ENCODE measurements at regions not wholly inside any gene's neighbourhood (a gene's known extent, or its start where the extent isn't known, plus 50 kb on each side); places are given as distances from the start of the nearest gene placed in this dataset.

GRCh38 chr22:22825213-22825593 lies 62.4 kb upstream of the IGLL5 start:
- no peak for DNase-seq

GRCh38 chr22:22827187-22827939 lies 60.3 kb upstream of the IGLL5 start:
- no peak for DNase-seq

GRCh38 chr22:22830193-22830592 lies 57.4 kb upstream of the IGLL5 start:
- no peak for DNase-seq

- DNase-seq, result no peak
Measured at GRCh38 chr22:22830957-22831688, 56.5 kb upstream of the IGLL5 start.

- DNase-seq, result no peak
Measured at GRCh38 chr22:22833059-22833458, 54.6 kb upstream of the IGLL5 start.

GRCh38 chr22:22833488-22833887 lies 54.1 kb upstream of the IGLL5 start:
- no peak for DNase-seq

- DNase-seq, result no peak
Measured at GRCh38 chr22:22834204-22834603, 53.4 kb upstream of the IGLL5 start.

- no peak for DNase-seq
Measured at GRCh38 chr22:22834783-22835182, 52.8 kb upstream of the IGLL5 start.

- no peak for DNase-seq
Measured at GRCh38 chr22:22835242-22835641, 52.4 kb upstream of the IGLL5 start.

- DNase-seq, result no peak
Measured at GRCh38 chr22:22835771-22836291, 51.8 kb upstream of the IGLL5 start.

GRCh38 chr22:22836635-22837034 lies 51.0 kb upstream of the IGLL5 start:
- DNase-seq, result no peak
